T-cell (primary cell): ENCODE measurements at regions not wholly inside any gene's neighbourhood (a gene's known extent, or its start where the extent isn't known, plus 50 kb on each side); places are given as distances from the start of the nearest gene placed in this dataset.

ENCODE experiments used
- ATAC-seq, 4 experiments: fragments of 200-7000 bp in 3 of 4; fragments of 150-1000 bp in 1 of 4; cut with Tn5 transposase; replicated peaks in 1 of 4; 1 replicate in 3 of 4; 2 replicates in 1 of 4; pipeline ENCODE4 v1.10.0; 2021; ENCODE audit warnings: moderate library complexity in 3 of 4, mild to moderate bottlenecking in 2 of 4, moderate number of reproducible peaks in 1 of 4
- CTCF ChIA-PET, 2 donors: fragments of 300-600 bp; sonication (Branson Sonifier 250); formaldehyde crosslinking; loops; one replicate each; lab custom pipeline; 2022; ENCODE audit warnings: antibody characterized with exemption in 2 of 2; lab: Charles Lee
- POLR2A ChIA-PET, 2 donors: fragments of 300-600 bp; sonication (Branson Sonifier 250); formaldehyde crosslinking; loops; one replicate each; lab custom pipeline; 2022; ENCODE audit warnings: antibody characterized with exemption in 2 of 2; lab: Charles Lee
- DNase-seq, 35 experiments: peaks; one replicate each; pipeline versions ENCODE4 v3.0.0 to v3.0.0-alpha.2; 2013 to 2023
- H3K27ac ChIP-seq: one replicate; pipeline ENCODE4 v1.5.1; 2013; ENCODE audit warnings: low read length
- H3K27me3 ChIP-seq, 2 experiments: replicated peaks in 1 of 2; 1 replicate in 1 of 2; 2 replicates in 1 of 2; pipeline versions ENCODE4 v1.6.1 to v1.7.0; 2013; ENCODE audit warnings: low read length in 1 of 2, mixed read lengths in 1 of 2; ENCODE audit not compliant: control insufficient read depth in 2 of 2, insufficient read depth in 2 of 2; ENCODE audit errors: extremely low read depth in 1 of 2
- H3K36me3 ChIP-seq, 2 donors: 1 replicate in 1 of 2; 2 replicates in 1 of 2; pipeline versions ENCODE4 v1.6.1 to v1.7.0; 2013; ENCODE audit warnings: low read length in 1 of 2; ENCODE audit not compliant: control insufficient read depth in 2 of 2, insufficient read depth in 1 of 2; ENCODE audit errors: extremely low read depth in 1 of 2
- H3K4me1 ChIP-seq, 2 experiments: 1 replicate in 1 of 2; 2 replicates in 1 of 2; pipeline versions ENCODE4 v1.6.1 to v1.7.0; 2013; ENCODE audit warnings: low read length in 2 of 2, mixed read lengths in 1 of 2; ENCODE audit not compliant: insufficient read depth in 2 of 2, control insufficient read depth in 1 of 2; ENCODE audit errors: extremely low read depth in 1 of 2
- H3K4me3 ChIP-seq, 2 donors: 1 replicate in 1 of 2; 2 replicates in 1 of 2; pipeline versions ENCODE4 v1.5.1 to v1.7.0; 2013; ENCODE audit warnings: mild to moderate bottlenecking in 2 of 2, low read length in 1 of 2, moderate library complexity in 1 of 2; ENCODE audit not compliant: control insufficient read depth in 1 of 2; ENCODE audit errors: extremely low read depth in 1 of 2
- H3K9me3 ChIP-seq: 2 replicates; pipeline ENCODE4 v1.7.0; 2013
- H3K27ac Mint-ChIP-seq, 2 donors: one replicate each; pipeline ENCODE4 v1.8.0; 2020 to 2021; ENCODE audit warnings: mild to moderate bottlenecking in 2 of 2, mixed read lengths in 2 of 2
- H3K27me3 Mint-ChIP-seq, 2 donors: one replicate each; pipeline ENCODE4 v1.8.0; 2021 to 2022; ENCODE audit warnings: mixed read lengths in 2 of 2
- H3K36me3 Mint-ChIP-seq: one replicate; pipeline ENCODE4 v1.8.0; 2021; ENCODE audit warnings: mixed read lengths
- H3K4me1 Mint-ChIP-seq, 3 donors: one replicate each; pipeline ENCODE4 v1.8.0; 2020 to 2022; ENCODE audit warnings: mixed read lengths in 3 of 3, mild to moderate bottlenecking in 1 of 3
- H3K4me3 Mint-ChIP-seq, 3 donors: one replicate each; pipeline ENCODE4 v1.8.0; 2020 to 2022; ENCODE audit warnings: mild to moderate bottlenecking in 3 of 3, mixed read lengths in 3 of 3, moderate library complexity in 3 of 3
- H3K9me3 Mint-ChIP-seq, 3 donors: one replicate each; pipeline ENCODE4 v1.8.0; 2020 to 2022; ENCODE audit warnings: mixed read lengths in 3 of 3
- WGBS: methylation state at CpG from one replicate; pipeline ENCODE4 v1.1.5; 2013; ENCODE audit warnings: missing lambda C conversion rate; ENCODE audit not compliant: insufficient coverage; 5-methylcytosine and 5-hydroxymethylcytosine counted together

GRCh38 chr2:226273440-226273839 is 526.2 kb downstream of the IRS1 start:
- no peak for ATAC-seq
- Histone ChIP-seq H3K27ac (no peak overlapping the region), H3K4me3 (no peak overlapping the region), H3K9me3 (no peaks in the 10 kb centered on the region), H3K4me1 (no peaks in the 10 kb centered on the region), H3K27me3 (no peaks in the 10 kb centered on the region), H3K36me3 (no peaks in the 10 kb centered on the region)
- H3K9me3 Mint-ChIP-seq = no peaks in the 10 kb centered on the region
- ChIA-PET POLR2A (no interaction called here), CTCF (no interaction called here)
- no peaks in the 10 kb centered on the region for H3K4me1 Mint-ChIP-seq
- H3K27ac Mint-ChIP-seq = no peak overlapping the region
- no peak overlapping the region for H3K4me3 Mint-ChIP-seq
- no peak for DNase-seq
- peaks cover 10 to 24% of the 10 kb centered on the region in 2 donors for H3K27me3 Mint-ChIP-seq
- H3K36me3 Mint-ChIP-seq = no peaks in the 10 kb centered on the region

- H3K36me3 Mint-ChIP-seq = no peaks in the 10 kb centered on the region
- no peak overlapping the region for H3K4me3 Mint-ChIP-seq
- 38% methylated on average over 1 of the region's 1 CpG for WGBS
- H3K4me1 Mint-ChIP-seq = no peaks in the 10 kb centered on the region
- no peaks in the 10 kb centered on the region for H3K4me1 ChIP-seq
- H3K36me3 ChIP-seq = no peaks in the 10 kb centered on the region
- H3K9me3 Mint-ChIP-seq = no peaks in the 10 kb centered on the region
- ATAC-seq (no peak), DNase-seq (no peak)
- no peaks in the 10 kb centered on the region for H3K9me3 ChIP-seq
- no peak overlapping the region for H3K27ac Mint-ChIP-seq
- no peak overlapping the region for H3K27ac ChIP-seq
- H3K4me3 ChIP-seq = no peak overlapping the region
- ChIA-PET POLR2A (no interaction called here), CTCF (no interaction called here)
- H3K27me3 ChIP-seq = no peaks in the 10 kb centered on the region
- H3K27me3 Mint-ChIP-seq = peaks cover 10 to 26% of the 10 kb centered on the region in 2 donors
Observed at GRCh38 chr2:226272435-226272834, 527.2 kb downstream of the IRS1 start.

- Mint-ChIP-seq H3K27me3 (peaks cover 8 to 30% of the 10 kb centered on the region in 2 donors), H3K36me3 (no peaks in the 10 kb centered on the region), H3K4me1 (no peaks in the 10 kb centered on the region), H3K9me3 (no peaks in the 10 kb centered on the region), H3K4me3 (no peak overlapping the region), H3K27ac (no peak overlapping the region)
- H3K27ac ChIP-seq = no peak overlapping the region
- H3K4me1 ChIP-seq = no peaks in the 10 kb centered on the region
- no peaks in the 10 kb centered on the region for H3K9me3 ChIP-seq
- ATAC-seq (no peak), DNase-seq (no peak)
- 47% methylated on average over 2 of the region's 6 CpGs for WGBS
- ChIA-PET POLR2A (no interaction called here), CTCF (no interaction called here)
- H3K4me3 ChIP-seq = no peak overlapping the region
- no peaks in the 10 kb centered on the region for H3K36me3 ChIP-seq
- H3K27me3 ChIP-seq = no peaks in the 10 kb centered on the region
Observed at GRCh38 chr2:226270285-226271058, 529.1 kb downstream of the IRS1 start.

- Mint-ChIP-seq H3K27ac (no peak overlapping the region), H3K4me1 (no peaks in the 10 kb centered on the region), H3K9me3 (no peaks in the 10 kb centered on the region), H3K4me3 (no peak overlapping the region), H3K36me3 (no peaks in the 10 kb centered on the region), H3K27me3 (peaks cover 8 to 30% of the 10 kb centered on the region in 2 donors)
- no peaks in the 10 kb centered on the region for H3K4me1 ChIP-seq
- H3K27ac ChIP-seq = no peak overlapping the region
- no peaks in the 10 kb centered on the region for H3K9me3 ChIP-seq
- CTCF ChIA-PET = no interaction called here
- 86% methylated on average over 2 of the region's 3 CpGs for WGBS
- no peak overlapping the region for H3K4me3 ChIP-seq
- POLR2A ChIA-PET = interaction anchor here in 1 of 2 donors (0.6 kb wide), 1 partner anchor 1285 kb away, joined by 7 read pairs; no protein-coding TSS in a partner anchor
- DNase-seq (no peak), ATAC-seq (no peak)
- no peaks in the 10 kb centered on the region for H3K36me3 ChIP-seq
- no peaks in the 10 kb centered on the region for H3K27me3 ChIP-seq
Observed at GRCh38 chr2:226267516-226268289, 531.9 kb downstream of the IRS1 start.

GRCh38 chr2:226256709-226257376 is 542.8 kb downstream of the IRS1 start:
- Histone ChIP-seq H3K27me3 (no peaks in the 10 kb centered on the region), H3K9me3 (no peaks in the 10 kb centered on the region), H3K4me1 (no peaks in the 10 kb centered on the region), H3K36me3 (no peaks in the 10 kb centered on the region), H3K4me3 (no peak overlapping the region), H3K27ac (no peak overlapping the region)
- no peaks in the 10 kb centered on the region for H3K9me3 Mint-ChIP-seq
- no peaks in the 10 kb centered on the region for H3K36me3 Mint-ChIP-seq
- CTCF ChIA-PET = no interaction called here
- peaks cover 11 to 38% of the 10 kb centered on the region in 2 donors for H3K27me3 Mint-ChIP-seq
- 75% methylated on average over 3 of the region's 4 CpGs for whole genome bisulfite sequencing
- ATAC-seq = no peak
- H3K4me3 Mint-ChIP-seq = no peak overlapping the region
- POLR2A ChIA-PET = no interaction called here
- no peaks in the 10 kb centered on the region for H3K4me1 Mint-ChIP-seq
- no peak for DNase-seq
- H3K27ac Mint-ChIP-seq = no peak overlapping the region

- ChIA-PET CTCF (no interaction called here), POLR2A (no interaction called here)
- DNase-seq (no peak), ATAC-seq (no peak)
- Histone ChIP-seq H3K4me1 (no peaks in the 10 kb centered on the region), H3K27ac (no peak overlapping the region), H3K9me3 (no peaks in the 10 kb centered on the region), H3K36me3 (no peaks in the 10 kb centered on the region), H3K27me3 (no peaks in the 10 kb centered on the region), H3K4me3 (no peak overlapping the region)
- no peak overlapping the region for H3K27ac Mint-ChIP-seq
- WGBS = 45% methylated on average over 2 of the region's 2 CpGs
- peaks cover 11 to 38% of the 10 kb centered on the region in 2 donors for H3K27me3 Mint-ChIP-seq
- H3K4me1 Mint-ChIP-seq = no peaks in the 10 kb centered on the region
- H3K36me3 Mint-ChIP-seq = no peaks in the 10 kb centered on the region
- no peaks in the 10 kb centered on the region for H3K9me3 Mint-ChIP-seq
- H3K4me3 Mint-ChIP-seq = no peak overlapping the region
Observed at GRCh38 chr2:226256237-226256636, 543.4 kb downstream of the IRS1 start.
